ENCODE measurements at regions not wholly inside any gene's neighbourhood (a gene's known extent, or its start where the extent isn't known, plus 50 kb on each side); places are given as distances from the start of the nearest gene placed in this dataset.
"Not testable (repeated sequence)": the region's sequence is repeated elsewhere in the genome, so short reads cannot be mapped to it uniquely, and the experiment has no call there.

- H3K27me3 ChIP-seq (ENCODE audit: control insufficient read depth, insufficient read depth, low read length): no peaks in the 10 kb centered on the region
- no peak overlapping the region for H3K27ac ChIP-seq (ENCODE audit: low read depth, low read length)
- CTCF ChIA-PET: no interaction called here
- H3K9me3 ChIP-seq (ENCODE audit: control insufficient read depth, insufficient read depth, low read length): peaks cover 10% of the 10 kb centered on the region
- no peak overlapping the region for H3K4me3 ChIP-seq (ENCODE audit: low read depth, low read length)
- no peak for DNase-seq (ENCODE audit: low read depth, low spot score)
- POLR2A ChIA-PET: no interaction called here
- TF ChIP-seq CTCF (IDR thresholded peaks at IDR 0.05; ENCODE audit: low read depth, low read length): no peak
These were observed 745.5 kb downstream of the TMTC2 start for GRCh38 chr12:83432176-83432719.

GRCh38 chr12:83427586-83428136 is 741.0 kb downstream of the TMTC2 start:
- DNase-seq (ENCODE audit: low read depth, low spot score); POLR2A ChIA-PET; CTCF ChIA-PET: not testable (repeated sequence)

GRCh38 chr12:83414981-83415380 is 728.3 kb downstream of the TMTC2 start:
- peaks cover 15% of the 10 kb centered on the region for H3K9me3 ChIP-seq (ENCODE audit: control insufficient read depth, insufficient read depth, low read length)
- DNase-seq (ENCODE audit: low read depth, low spot score): no peak
- ChIA-PET CTCF (no interaction called here), POLR2A (no interaction called here)
- TF ChIP-seq CTCF (IDR thresholded peaks at IDR 0.05; ENCODE audit: low read depth, low read length): no peak
- no peak overlapping the region for H3K4me3 ChIP-seq (ENCODE audit: low read depth, low read length)
- H3K27me3 ChIP-seq (ENCODE audit: control insufficient read depth, insufficient read depth, low read length): no peaks in the 10 kb centered on the region
- no peak overlapping the region for H3K27ac ChIP-seq (ENCODE audit: low read depth, low read length)

More at GRCh38 chr12:83427586-83428136, 741.0 kb downstream of the TMTC2 start:
- H3K4me3 ChIP-seq (ENCODE audit: low read depth, low read length); H3K27ac ChIP-seq (ENCODE audit: low read depth, low read length); H3K27me3 ChIP-seq (ENCODE audit: control insufficient read depth, insufficient read depth, low read length); H3K9me3 ChIP-seq (ENCODE audit: control insufficient read depth, insufficient read depth, low read length): not testable (repeated sequence)

GRCh38 chr12:83408851-83409250 is 722.1 kb downstream of the TMTC2 start:
- POLR2A ChIA-PET: no interaction called here
- no peak for TF ChIP-seq CTCF (IDR thresholded peaks at IDR 0.05; ENCODE audit: low read depth, low read length)
- H3K27ac ChIP-seq (ENCODE audit: low read depth, low read length): no peak overlapping the region
- H3K9me3 ChIP-seq (ENCODE audit: control insufficient read depth, insufficient read depth, low read length): no peaks in the 10 kb centered on the region
- H3K27me3 ChIP-seq (ENCODE audit: control insufficient read depth, insufficient read depth, low read length): no peaks in the 10 kb centered on the region
- H3K4me3 ChIP-seq (ENCODE audit: low read depth, low read length): no peak overlapping the region
- no peak for DNase-seq (ENCODE audit: low read depth, low spot score)
- CTCF ChIA-PET: interaction anchor here (0.7 kb wide), 1 partner anchor 525 kb away, joined by 3 read pairs; no protein-coding TSS in a partner anchor

GRCh38 chr12:83408146-83408545 is 721.4 kb downstream of the TMTC2 start:
- H3K27me3 ChIP-seq (ENCODE audit: control insufficient read depth, insufficient read depth, low read length): no peaks in the 10 kb centered on the region

More at GRCh38 chr12:83408146-83408545, 721.4 kb downstream of the TMTC2 start:
- no peak for DNase-seq (ENCODE audit: low read depth, low spot score)
- CTCF ChIA-PET: no interaction called here
- Histone ChIP-seq H3K27ac (ENCODE audit: low read depth, low read length) (no peak overlapping the region), H3K9me3 (ENCODE audit: control insufficient read depth, insufficient read depth, low read length) (no peaks in the 10 kb centered on the region), H3K4me3 (ENCODE audit: low read depth, low read length) (no peak overlapping the region)
- no peak for TF ChIP-seq CTCF (IDR thresholded peaks at IDR 0.05; ENCODE audit: low read depth, low read length)
- POLR2A ChIA-PET: no interaction called here

Data from AG04450 (cell line).